Sigmoid colon (tissue), 4 donors: ENCODE measurements at regions not wholly inside any gene's neighbourhood (a gene's known extent, or its start where the extent isn't known, plus 50 kb on each side); places are given as distances from the start of the nearest gene placed in this dataset.

Source experiments
- CTCF ChIP-seq, 4 experiments: fragments of 450-650 bp in 3 of 4; fragments of 200-600 bp in 1 of 4; IDR thresholded peaks; one replicate each; pipeline ENCODE4 v1.5.1; 2016 to 2019; ENCODE audit warnings: antibody characterized with exemption in 4 of 4, mild to moderate bottlenecking in 3 of 4, moderate library complexity in 2 of 4
- EP300 ChIP-seq, 4 donors: sonication (generic); formaldehyde crosslinking; IDR thresholded peaks; one replicate each; pipeline ENCODE4 v1.6.1; 2017; ENCODE audit warnings: antibody characterized with exemption in 4 of 4
- POLR2A ChIP-seq, 2 donors: fragments of 450-650 bp; IDR thresholded peaks; one replicate each; pipeline ENCODE4 v1.6.1; 2016; ENCODE audit warnings: antibody characterized with exemption in 2 of 2, mild to moderate bottlenecking in 2 of 2, moderate library complexity in 2 of 2
- POLR2AphosphoS5 ChIP-seq, 4 donors: sonication (generic); formaldehyde crosslinking; IDR thresholded peaks; one replicate each; pipeline ENCODE4 v1.6.1; 2017; ENCODE audit warnings: antibody characterized with exemption in 4 of 4

GRCh38 chr1:168442931-168443330, 100.9 kb downstream of the XCL2 start:
- TF ChIP-seq CTCF (IDR thresholded peaks at IDR 0.05) (no peak), EP300 (IDR thresholded peaks at IDR 0.05) (no peak), POLR2AphosphoS5 (IDR thresholded peaks at IDR 0.05) (no peak), POLR2A (IDR thresholded peaks at IDR 0.05) (no peak)
